ENCODE measurements at regions not wholly inside any gene's neighbourhood (a gene's known extent, or its start where the extent isn't known, plus 50 kb on each side); places are given as distances from the start of the nearest gene placed in this dataset.
"Not testable (repeated sequence)": the region's sequence is repeated elsewhere in the genome, so short reads cannot be mapped to it uniquely, and the experiment has no call there.

GRCh38 chr16:5160010-5160409 lies 62.4 kb upstream of the EEF2KMT start:
- not testable (repeated sequence) for DNase-seq (ENCODE audit: low spot score)

GRCh38 chr16:5159537-5159936 lies 61.9 kb upstream of the EEF2KMT start:
- not testable (repeated sequence) for DNase-seq (ENCODE audit: low spot score)

GRCh38 chr16:5158494-5158893 lies 60.9 kb upstream of the EEF2KMT start:
- DNase-seq (ENCODE audit: low spot score): no peak

- DNase-seq (ENCODE audit: low spot score): not testable (repeated sequence)
Observed at GRCh38 chr16:5156486-5156885, 58.9 kb upstream of the EEF2KMT start.

- DNase-seq (ENCODE audit: low spot score): not testable (repeated sequence)
Observed at GRCh38 chr16:5154006-5154405, 56.4 kb upstream of the EEF2KMT start.

- not testable (repeated sequence) for DNase-seq (ENCODE audit: low spot score)
Observed at GRCh38 chr16:5151409-5151808, 53.8 kb upstream of the EEF2KMT start.
